WERI-Rb-1 (cell line): ENCODE measurements at regions not wholly inside any gene's neighbourhood (a gene's known extent, or its start where the extent isn't known, plus 50 kb on each side); places are given as distances from the start of the nearest gene placed in this dataset.
"Not testable (repeated sequence)": the region's sequence is repeated elsewhere in the genome, so short reads cannot be mapped to it uniquely, and the experiment has no call there.

Experiments used
- DNase-seq: peaks from one replicate; pipeline ENCODE4 v3.0.0-alpha.2; 2020
- H3K27ac ChIP-seq: fragments of 250-450 bp; sonication (Bioruptor Pico); 2 replicates; pipeline ENCODE4 v1.5.1; 2020; ENCODE audit warnings: mild to moderate bottlenecking, moderate library complexity
- H3K27me3 ChIP-seq: fragments of 250-450 bp; sonication (Bioruptor Pico); 2 replicates; pipeline ENCODE4 v1.5.1; 2021; ENCODE audit warnings: mild to moderate bottlenecking, low read depth, moderate library complexity; ENCODE audit not compliant: insufficient read depth, severe bottlenecking
- H3K36me3 ChIP-seq: fragments of 250-450 bp; sonication (Bioruptor Pico); 2 replicates; pipeline ENCODE4 v1.5.1; 2020; ENCODE audit warnings: mild to moderate bottlenecking, moderate library complexity
- H3K4me3 ChIP-seq: 2 replicates; pipeline ENCODE4 v1.5.1; 2011; ENCODE audit warnings: low read depth, mild to moderate bottlenecking, control low read depth, low read length
- H3K9me3 ChIP-seq: fragments of 250-450 bp; sonication (Bioruptor Pico); 2 replicates; pipeline ENCODE4 v1.5.1; 2021; ENCODE audit warnings: mild to moderate bottlenecking, moderate library complexity; ENCODE audit not compliant: severe bottlenecking
- CTCF ChIP-seq: IDR thresholded peaks from 2 replicates; pipeline ENCODE4 v1.5.1; 2011; ENCODE audit warnings: low read depth, mild to moderate bottlenecking, control low read depth, inconsistent platforms, low read length

DNA sequence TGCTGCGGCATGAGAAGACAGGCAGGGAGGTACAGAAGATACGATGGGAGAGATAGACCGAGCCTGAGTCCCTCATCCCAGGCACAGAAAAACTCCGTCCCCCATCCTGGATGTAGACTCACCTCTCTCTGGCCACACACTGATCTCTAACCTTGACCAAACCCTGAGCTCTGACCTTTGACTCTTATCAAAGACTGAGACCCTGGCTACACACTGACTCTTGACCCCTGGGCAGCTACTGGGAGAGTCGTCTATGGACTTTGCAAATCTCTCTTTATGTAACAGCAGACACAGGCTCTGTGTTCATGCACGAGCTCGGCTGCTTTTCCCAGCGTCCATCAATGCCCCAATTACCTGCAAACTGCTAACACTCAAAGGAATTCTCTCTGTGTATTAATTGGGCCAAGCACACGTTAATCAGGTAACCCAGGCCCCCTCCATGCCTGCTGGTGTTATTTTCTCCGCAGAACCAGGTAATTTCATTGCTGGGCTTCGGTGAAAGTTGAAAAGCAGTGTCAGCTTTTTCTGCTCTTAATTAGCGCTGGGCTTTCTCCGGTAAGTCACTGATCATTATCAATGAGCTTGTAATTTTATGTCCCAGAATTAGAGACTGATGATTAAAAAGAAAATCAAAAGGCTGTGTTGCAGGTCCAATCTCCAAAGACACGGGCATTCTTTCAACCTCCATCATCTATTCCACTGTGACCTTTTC, 179.4 kb upstream of the NLRP1 start:
- Histone ChIP-seq H3K36me3 (no peaks in the 10 kb centered on the region), H3K27ac (no peak overlapping the region), H3K4me3 (no peak overlapping the region), H3K27me3 (no peaks in the 10 kb centered on the region), H3K9me3 (no peaks in the 10 kb centered on the region)
- no peak for TF ChIP-seq CTCF
- DNase-seq = no peak

GRCh38 chr17:5769593-5770354, 185.5 kb upstream of the NLRP1 start:
- Histone ChIP-seq H3K27ac (no peak overlapping the region), H3K9me3 (no peaks in the 10 kb centered on the region), H3K4me3 (no peak overlapping the region), H3K27me3 (no peaks in the 10 kb centered on the region), H3K36me3 (no peaks in the 10 kb centered on the region)
- no peak for TF ChIP-seq CTCF
- no peak for DNase-seq

DNA sequence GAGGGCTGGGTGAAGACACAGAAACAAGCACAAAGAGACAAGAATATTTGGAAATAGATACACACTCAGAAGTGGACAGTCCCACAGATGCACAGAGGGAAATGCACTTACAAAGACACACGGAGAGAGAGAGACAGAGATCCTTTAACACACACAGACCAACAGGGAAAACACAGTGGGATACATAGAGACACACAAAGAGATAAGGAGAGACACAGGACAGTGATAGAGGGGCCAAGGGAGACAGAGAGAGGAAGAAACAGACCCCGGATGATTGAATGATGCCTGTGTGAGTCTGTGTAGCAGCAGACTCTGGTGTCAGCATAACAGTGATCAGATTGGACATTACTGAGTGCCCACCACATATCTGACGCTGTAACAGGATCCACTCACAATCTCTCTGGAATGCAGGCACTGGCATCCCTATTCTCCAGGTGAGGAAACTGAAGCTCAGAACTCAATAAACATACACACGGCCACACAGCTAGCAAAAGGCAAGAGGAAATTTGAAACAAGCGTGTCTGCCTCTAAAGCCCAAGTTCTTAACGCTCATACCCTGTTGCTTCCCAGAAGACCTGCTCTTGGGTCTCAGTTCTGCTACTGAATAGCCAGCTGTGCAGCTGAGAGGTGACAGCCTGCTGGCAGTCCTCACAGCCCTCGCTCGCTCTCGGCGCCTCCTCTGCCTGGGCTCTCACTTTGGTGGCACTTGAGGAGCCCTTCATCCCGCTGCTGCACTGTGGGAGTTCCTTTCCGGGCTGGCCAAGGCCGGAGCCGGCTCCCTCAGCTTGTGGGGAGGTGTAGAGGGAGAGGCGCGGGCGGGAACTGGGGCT, 186.3 kb upstream of the NLRP1 start:
- no peak for TF ChIP-seq CTCF
- no peaks in the 10 kb centered on the region for H3K36me3 ChIP-seq
- no peaks in the 10 kb centered on the region for H3K9me3 ChIP-seq
- no peak overlapping the region for H3K27ac ChIP-seq
- H3K4me3 ChIP-seq = no peak overlapping the region
- DNase-seq = no peak
- no peaks in the 10 kb centered on the region for H3K27me3 ChIP-seq

- DNase-seq, H3K27me3 ChIP-seq, H3K36me3 ChIP-seq, H3K9me3 ChIP-seq, H3K4me3 ChIP-seq, H3K27ac ChIP-seq: not testable (repeated sequence)
Measured at GRCh38 chr17:5771271-5771577, 186.9 kb upstream of the NLRP1 start.

GRCh38 chr17:5772017-5772416, 187.7 kb upstream of the NLRP1 start:
- H3K36me3 ChIP-seq, H3K27me3 ChIP-seq, H3K4me3 ChIP-seq, H3K27ac ChIP-seq, H3K9me3 ChIP-seq, DNase-seq: not testable (repeated sequence)

DNA sequence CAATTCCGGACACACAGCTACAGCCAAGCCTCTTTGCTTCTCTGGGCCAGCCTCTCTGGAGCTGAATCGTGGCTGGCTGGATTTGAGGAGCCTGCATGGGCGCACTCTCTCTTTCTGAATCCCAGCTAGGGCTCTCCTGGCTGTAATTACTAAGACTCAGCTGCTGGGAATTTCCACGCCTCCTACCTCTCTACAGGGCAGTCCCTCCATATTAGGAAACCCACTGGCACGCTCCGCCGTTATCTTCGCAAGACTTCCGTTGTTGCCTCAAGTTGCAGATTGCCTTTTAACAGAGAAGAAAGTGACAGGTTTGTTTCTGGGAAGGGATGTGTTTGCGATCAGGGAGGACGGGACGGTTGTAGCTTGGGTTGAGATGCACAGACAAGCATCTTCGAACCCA, 188.4 kb upstream of the NLRP1 start:
- no peak for DNase-seq
- no peak for TF ChIP-seq CTCF
- Histone ChIP-seq H3K4me3 (no peak overlapping the region), H3K9me3 (no peaks in the 10 kb centered on the region), H3K27ac (no peak overlapping the region), H3K27me3 (no peaks in the 10 kb centered on the region), H3K36me3 (no peaks in the 10 kb centered on the region)
